G401.6 (cell line): ENCODE measurements at regions not wholly inside any gene's neighbourhood (a gene's known extent, or its start where the extent isn't known, plus 50 kb on each side); places are given as distances from the start of the nearest gene placed in this dataset.
"Not testable (repeated sequence)": the region's sequence is repeated elsewhere in the genome, so short reads cannot be mapped to it uniquely, and the experiment has no call there.

ENCODE experiments used
- FAIRE-seq: peaks from 2 replicates; lab custom pipeline; 2012; peaks lifted over from hg19 to GRCh38; lab: Jason Lieb, UNC

DNA sequence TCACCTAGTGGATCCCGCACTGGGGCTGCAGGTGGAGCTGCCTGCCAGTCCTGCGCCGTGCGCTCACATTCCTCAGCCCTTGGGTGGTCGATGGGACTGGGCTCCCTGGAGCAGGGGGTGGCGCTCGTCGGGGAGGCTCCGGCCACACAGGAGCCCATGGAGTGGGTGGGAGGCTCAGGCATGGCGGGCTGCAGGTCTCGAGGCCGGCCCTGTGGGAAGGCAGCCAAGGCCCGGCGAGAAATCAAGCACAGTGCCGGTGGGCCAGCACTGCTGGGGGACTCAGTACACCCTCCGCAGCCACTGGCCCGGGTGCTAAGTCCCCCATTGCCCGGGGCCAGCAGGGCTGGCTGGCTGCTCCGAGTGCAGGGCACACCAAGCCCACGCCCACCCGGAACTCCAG, 1708.6 kb downstream of the OLFM4 start:
- not testable (repeated sequence) for FAIRE-seq

DNA sequence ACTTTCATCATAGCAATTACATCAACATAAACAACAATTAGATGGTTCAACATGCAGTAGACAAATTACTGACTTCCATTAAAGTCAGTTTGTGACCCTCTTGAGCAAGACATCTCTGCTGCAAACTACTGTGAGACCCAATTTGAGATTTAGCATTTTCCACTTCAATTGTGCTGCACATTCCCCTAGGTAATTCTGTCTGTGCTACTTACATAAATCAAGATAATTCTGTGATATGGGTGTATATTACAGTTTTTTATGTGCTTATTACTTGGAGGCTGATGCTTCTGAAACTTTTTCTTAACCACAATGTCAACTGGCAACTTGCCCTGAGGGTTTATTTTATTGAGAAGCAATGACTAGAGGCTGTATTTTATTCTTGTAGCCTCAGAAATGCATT, 1714.4 kb downstream of the OLFM4 start:
- FAIRE-seq = no peak

DNA sequence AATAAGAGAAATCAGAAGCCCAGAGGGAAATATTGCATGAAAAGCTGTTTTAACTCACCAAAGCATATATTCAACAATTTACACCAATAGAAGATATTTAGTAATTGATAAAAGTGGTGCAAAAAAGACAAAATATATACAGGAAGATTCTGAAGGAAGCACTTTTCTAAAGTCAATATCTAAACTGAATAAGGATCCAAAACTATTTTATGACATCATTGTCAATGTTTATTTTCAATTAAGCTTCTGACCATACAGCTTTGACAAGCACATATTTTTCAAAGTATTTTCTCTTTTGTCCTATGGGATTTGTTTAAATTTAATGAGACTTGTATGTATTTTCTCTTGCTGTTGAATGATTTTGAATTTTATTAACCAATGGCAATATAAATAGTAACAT, 1716.1 kb downstream of the OLFM4 start:
- FAIRE-seq = no peak

DNA sequence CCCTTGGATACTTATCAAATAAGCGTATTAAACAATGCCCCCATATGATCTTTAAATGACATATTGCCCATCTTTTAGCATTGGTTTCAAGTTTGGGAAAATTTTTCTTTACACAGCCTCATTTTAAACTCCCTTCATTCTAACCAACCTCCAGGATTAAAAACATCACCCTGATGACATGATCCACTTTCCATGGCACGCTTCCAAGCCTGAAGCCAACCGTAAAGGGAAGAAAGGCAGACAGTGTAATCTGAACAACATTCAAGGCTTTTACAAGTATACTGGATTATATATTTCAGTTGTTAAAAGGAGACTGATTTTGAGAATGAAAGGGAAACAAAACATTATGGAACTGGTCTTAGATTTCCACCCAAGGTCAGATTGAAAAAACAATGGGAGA, 1721.9 kb downstream of the OLFM4 start:
- FAIRE-seq = no peak

DNA sequence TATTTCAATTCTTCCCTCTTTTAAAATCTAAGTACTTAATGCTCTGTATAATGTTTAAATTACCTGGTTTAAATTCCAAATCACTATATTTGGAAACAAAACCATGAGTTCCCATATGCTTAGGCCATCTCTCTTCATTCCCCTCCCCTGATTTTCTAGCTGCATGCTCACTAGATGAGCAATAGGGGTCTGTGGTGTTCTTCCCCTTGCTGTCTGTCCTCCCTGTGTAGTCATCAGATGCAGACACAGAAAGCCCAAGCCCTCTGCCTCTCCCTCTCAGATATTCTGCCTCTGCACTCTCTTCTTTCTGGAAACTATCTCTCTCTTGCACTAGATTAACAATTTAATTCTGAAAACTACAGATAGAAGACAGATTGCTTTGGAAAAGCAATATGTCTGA, 1730.2 kb downstream of the OLFM4 start:
- no peak for FAIRE-seq

DNA sequence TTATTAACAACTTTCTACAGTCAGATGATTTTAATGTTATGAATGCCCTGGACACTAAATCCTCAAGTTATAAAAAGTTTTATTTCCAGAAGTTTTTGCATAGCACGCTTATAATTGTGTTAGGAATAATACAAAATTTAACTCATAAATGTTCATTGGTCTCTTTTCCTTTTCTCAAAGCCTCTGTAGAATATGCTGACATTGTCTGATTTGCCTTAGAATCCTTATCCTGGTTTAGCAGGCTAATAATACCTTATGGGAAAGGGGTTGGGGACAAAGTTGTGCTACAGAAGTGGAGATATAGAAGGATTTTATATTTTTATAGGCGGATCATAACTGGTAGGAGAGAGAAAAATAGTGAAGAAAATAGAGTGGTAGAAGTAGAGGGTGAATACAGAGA, 1739.6 kb downstream of the OLFM4 start:
- no peak for FAIRE-seq

DNA sequence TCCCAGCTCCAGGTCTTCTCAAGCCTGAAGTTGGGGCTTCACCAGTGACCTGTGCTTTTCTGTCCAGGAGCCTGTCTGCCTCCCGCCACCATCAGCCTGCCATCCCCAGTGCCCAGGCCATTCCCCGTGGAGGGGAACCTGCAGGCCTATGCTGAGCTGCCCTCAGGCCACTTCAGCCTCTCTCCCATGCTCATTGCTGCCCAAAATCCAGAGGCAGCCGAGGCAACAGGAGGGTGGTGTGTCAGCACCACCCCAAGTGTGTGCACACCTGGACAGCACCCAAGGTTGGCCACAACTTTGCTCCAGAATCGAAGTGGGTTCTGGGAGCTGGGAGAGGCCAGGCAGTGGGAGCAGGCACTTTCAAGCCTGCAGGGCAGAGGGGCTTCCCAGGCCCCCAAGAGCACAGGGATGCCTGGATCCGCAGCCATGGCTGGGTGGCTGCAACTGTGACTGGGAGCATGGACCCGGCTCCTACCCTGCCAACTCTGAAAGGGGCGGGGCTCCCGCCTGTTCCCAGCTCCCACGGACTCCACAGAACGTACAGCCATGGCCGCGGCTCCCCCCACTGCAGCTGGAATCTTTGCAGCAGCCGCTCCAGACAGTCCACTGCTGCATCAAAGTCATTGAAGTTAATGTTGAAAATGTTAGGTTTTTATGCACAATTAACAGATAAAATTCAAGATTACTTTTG, 1747.0 kb downstream of the OLFM4 start:
- no peak for FAIRE-seq

DNA sequence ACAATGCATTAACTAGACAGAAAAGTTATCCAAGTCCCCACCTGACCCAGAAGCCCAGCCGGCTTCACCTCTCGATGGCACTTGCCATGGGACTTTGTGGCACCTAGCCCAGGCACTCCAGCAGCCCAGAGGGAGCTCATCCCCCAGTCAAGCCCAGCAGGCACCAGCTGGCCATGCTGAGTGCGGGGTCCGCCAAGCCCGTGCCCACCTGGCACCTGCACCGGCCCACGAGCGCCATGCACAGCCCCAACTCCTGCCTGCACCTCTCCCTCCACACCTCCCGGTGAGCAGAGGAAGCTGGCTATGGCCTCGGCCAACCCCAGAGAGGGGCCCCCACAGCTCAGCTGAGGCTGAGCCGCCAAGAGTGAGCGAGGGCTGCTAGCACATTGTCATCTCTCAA, 1759.1 kb downstream of the OLFM4 start:
- no peak for FAIRE-seq

DNA sequence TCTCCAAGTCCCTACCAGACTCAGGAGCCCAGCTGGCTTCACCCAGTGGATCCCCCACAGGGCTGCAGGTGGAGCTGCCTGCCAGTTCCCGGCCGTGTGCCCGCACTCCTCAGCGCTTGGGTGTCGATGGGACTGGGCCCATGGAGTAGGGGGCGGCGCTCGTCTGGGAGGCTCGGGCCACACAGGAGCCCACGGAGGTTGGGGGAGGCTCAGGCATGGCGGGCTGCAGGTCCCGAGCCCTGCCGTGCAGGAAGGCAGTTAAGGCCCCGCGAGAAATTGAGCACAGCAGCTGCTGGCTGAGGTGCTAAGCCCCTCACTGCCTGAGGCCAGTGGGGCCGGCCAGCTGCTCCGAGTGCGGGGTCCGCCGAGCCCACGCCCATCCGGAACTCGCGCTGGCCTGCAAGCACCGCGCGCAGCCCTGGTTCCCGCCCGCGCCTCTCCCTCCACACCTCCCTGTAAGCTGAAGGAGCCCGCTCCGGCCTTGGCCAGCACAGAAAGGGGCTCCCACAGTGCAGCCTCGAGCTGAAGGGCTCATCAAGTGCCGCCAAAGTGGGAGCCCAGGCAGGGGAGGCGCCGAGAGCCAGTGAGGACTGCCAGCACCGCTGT, 1771.1 kb downstream of the OLFM4 start:
- FAIRE-seq = no peak

DNA sequence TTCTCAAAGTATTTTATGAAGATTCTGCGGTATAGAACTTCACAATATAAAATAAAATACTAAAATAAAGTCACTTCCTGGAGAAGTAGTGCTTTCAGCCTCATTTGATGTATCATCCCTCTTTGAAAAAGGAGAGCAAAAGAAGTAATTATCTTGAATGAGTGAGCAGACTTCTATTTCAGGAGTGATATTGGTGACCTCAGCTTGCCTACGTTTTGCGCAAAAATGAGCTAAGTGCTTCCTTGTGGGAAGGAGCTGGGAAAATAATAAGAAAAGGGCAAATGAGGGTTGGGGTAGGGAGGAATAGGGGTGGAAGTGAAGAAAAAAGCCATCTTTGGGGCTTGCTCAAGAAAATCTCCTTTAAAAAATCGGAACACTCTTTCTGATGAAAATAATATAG, 1773.6 kb downstream of the OLFM4 start:
- no peak for FAIRE-seq

DNA sequence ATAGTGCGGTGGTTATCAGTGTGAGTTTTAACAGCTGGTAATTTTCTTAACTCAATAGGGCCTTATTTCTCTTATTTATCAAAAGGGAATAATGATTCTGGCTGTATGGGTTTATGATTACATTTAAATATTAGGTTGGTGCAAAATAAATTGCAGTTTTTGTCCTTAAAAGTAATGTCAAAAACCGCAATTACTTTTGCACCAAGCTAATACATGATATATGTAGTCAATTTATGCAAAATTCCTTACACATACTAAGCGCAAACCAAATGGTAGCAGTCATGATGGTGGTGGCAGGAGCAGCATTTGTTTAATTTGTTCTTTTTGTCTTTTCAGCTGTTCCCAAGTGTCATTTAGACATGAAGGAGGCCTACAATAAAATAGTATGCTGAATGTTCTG, 1777.1 kb downstream of the OLFM4 start:
- FAIRE-seq = no peak

DNA sequence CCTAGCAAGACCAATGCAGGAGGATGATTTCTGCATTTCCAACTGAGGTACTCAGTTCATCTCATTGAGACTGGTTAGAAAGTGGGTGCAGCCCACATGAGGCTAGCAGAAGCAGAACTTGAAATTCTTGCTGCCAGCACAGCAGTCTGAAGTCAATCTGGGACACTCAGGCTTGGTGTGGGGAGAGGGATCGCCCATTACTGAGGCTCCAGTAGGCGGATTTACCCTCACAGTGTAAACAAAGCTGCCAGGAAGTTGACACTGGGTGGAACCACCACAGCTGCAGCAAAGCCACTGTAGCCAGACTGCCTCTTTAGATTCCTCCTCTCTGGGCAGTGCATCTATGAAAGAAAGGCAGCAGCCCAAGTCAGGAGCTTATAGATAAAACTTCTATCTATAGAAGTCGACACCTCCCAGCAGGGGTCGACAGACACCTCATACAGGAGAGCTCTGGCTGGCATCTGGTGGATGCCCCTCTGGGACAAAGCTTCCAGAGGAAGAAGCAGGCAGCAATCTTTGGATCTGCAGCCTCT, 1793.4 kb downstream of the OLFM4 start:
- FAIRE-seq = not testable (repeated sequence)

DNA sequence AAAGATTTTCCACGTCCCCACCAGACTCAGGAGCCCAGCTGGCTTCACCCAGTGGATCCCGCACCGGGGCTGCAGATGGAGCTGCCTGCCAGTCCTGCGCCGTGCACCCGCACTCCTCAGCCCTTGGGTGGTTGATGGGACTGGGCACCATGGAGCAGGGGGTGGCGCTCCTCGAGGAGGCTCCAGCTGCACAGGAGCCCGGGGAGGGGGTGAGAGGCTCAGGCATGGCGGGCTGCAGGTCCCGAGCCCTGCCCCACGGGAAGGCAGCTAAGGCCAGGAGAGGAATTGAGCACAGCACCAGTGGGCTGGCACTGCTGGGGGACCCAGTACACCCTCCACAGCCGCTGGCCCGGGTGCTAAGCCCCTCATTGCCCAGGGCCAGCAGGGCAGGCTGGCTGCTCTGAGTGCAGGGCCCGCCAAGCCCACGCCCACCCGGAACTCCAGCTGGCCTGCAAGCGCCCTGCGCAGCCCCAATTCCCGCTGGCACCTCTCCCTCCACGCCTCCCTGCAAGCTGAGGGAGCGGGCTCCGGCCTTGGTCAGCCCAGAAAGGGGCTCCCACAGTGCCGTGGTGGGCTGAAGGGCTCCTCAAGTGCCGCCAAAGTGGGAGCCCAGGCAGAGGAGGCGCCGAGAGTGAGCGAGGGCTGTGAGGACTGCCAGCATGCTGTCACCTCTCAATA, 1800.9 kb downstream of the OLFM4 start:
- FAIRE-seq = not testable (repeated sequence)

DNA sequence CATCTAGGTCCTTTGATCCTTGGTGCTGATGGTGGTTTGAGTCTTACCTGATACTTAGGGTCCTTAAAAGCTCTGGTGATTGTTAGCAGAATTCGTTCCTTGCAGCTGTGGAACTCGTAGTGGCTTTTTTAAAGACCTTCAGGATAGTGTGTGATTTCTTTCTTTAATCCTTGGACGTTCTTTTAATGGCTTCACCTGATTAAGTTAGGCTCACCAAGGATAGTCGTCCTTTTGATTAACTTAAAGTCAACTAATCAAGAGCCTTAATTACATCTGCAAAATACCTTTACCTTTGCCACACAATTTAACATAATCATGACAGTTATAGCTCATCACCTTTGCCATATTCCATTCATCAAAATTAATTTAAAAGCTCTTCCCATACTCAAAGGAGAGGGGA, 1807.7 kb downstream of the OLFM4 start:
- FAIRE-seq = no peak

DNA sequence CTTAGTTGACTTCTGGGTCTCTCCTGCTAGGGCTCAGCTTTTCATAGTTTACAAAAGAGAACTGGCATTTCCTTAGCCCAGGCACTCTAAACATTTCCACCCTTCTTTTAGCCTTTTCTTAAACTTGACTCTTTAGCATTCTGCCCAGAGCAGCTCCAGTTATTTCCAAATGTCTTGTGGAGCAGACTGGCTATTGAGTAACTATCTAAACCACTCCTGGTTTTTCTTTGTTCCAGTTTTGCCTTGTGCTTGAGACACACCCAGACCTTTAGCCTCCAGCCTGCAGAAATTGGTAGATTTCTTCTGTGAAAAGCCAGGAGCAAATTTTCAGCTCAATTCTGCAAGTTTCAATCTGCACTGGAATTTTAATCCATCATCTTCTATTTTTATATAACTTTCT, 1813.1 kb downstream of the OLFM4 start:
- no peak for FAIRE-seq

DNA sequence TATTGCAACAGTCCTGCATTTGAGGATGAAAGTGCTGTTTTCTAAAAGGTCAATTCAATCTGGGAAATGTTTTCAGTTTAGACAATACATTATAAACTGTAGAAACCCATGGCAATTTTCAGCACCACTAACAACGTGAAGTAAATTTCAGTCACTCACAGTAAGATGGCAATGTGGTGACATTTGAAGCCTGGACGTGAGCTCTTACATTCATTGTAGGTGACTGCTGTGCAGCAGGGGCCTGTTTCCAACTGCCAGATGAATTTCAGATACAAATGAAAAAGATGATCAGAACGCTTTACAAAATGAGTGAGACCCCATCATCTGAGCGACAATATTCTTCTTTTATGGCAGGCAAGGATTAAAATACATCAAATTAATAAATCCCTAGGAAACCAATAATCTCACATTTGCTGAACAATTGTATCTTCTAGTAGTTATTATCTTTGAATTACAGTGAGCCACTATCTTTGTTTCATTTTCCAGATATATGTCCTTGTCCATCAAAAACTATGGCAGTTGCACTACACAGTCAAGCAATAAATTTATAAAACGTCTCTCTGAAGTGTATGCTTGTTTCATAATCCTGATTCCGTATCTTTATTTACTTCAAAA, 1816.8 kb downstream of the OLFM4 start:
- no peak for FAIRE-seq

DNA sequence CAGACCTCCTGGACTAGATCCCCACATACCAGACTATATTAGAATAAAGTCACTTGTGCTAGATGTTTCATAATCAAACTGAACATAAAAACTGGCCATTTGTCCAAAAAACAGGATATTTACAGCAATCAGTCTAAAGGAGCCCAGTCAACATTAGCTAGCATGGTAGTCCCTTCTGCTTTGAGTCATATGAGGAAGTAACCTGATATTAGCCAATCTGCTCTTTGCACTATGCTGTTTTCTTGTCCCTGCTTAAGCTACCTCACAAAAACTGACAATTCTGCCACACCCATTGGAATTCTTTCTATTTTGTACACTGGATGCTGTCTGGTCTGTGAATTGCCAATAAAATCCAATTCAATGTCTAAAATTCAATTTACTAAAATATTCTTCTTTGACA, 1824.2 kb downstream of the OLFM4 start:
- no peak for FAIRE-seq

DNA sequence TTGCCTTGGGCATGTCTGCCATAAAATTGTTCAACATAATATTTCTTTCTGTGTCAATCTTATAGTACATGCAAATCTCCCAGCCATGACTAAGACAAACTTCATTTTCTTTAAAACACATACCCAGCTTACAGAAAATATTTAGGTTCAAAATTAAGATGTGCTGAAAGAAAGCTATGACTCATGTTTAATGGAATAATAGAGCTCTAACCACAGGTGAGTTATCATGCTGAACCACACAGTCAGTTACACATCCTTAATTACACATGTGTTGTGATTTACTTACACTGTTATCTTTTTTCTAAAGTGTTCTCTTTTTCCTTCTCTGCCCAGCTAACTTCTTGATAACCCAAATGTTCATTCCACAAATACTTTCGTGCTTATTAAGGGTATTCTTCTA, 1831.2 kb downstream of the OLFM4 start:
- no peak for FAIRE-seq

DNA sequence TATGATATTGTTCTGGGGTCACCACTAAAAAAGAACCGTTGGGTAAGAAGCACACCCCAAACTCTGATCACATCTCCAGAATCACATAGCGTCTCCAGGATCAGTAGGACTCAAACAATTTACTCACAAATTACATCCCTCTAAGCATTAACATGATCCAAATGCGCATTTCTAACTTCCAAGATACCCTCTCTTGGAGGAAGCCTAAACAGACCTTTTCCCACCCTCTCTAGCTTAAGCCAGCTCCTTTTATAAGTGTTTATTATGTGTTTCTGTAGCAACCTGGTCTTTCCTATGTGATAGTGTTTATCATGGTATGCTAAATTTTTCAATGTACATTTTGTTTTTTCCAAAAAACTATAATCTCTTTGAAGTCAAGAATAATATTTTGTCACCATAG, 1846.5 kb downstream of the OLFM4 start:
- FAIRE-seq = no peak

DNA sequence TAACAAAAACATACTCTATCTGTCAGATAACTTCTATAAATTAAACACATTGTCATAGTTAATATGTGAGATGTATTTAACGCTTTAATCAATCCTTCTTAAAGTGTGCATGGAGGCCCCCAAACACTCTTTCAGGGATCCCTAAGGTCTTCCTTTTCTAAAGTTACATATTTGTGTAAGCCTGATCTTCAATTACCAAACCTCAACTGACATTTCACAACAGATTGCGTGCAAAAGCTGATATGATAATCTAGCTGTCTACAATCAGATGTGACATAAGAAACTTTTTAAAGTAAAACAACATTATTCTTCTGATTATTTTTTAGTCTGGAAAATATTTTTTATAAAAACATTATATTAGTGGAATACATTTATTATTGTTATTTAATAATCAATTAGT, 1850.4 kb downstream of the OLFM4 start:
- FAIRE-seq = no peak

DNA sequence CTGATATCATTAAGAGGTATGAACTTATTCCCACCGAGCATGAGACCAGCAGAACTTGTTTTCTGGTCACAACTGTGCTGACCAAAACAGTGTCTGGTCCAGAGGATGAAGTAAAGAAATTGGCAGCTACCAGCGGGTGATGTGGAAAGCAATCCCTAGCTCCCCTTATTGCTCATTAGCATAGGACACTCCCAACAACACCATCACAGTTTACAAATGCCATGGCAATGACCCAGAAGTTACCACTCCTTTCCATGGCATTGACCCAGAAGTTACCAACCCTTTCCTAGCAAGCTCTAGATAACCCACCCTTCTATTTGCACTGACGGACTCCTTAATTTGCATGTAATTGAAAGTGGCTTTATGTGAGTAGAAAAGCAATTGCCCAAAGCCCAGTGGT, 1856.1 kb downstream of the OLFM4 start:
- FAIRE-seq = no peak

DNA sequence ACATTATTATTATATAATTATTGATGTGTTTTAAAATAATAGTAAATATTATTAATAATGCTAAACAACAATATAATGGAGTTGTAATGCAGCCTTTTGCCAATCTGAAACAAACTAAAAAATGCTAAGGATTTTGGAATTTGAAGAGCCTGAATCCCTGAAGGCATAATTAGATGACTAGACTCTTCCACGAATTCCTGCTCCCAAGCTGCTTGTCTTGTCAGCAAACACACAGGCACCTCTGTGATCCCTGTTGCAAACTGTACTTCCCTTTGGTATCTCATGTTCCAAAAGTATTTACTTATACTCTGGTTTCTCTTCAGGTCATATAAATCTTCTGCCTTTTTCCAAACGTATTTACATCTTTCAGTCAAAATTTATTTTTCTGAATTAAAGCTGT, 1862.4 kb downstream of the OLFM4 start:
- FAIRE-seq = no peak

DNA sequence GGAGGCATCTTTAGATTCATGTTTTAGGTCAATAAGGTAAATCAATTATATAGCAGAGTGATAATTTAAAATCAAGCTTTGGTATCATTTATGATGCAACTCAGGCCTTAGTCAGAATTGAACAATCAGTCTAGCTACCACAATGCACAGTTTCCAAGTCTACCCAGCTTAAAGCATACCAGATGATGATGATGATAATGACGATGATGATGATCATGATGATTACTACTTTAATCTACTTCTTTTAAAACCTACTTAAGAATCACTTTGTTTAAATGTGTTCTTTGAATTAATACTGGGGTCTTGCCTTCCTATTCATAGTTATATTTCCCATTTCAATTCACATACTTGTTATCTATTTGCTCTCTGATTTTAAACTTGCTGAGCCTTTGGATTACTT, 1872.7 kb downstream of the OLFM4 start:
- no peak for FAIRE-seq
